ENCODE measurements at regions not wholly inside any gene's neighbourhood (a gene's known extent, or its start where the extent isn't known, plus 50 kb on each side); places are given as distances from the start of the nearest gene placed in this dataset.

DNA sequence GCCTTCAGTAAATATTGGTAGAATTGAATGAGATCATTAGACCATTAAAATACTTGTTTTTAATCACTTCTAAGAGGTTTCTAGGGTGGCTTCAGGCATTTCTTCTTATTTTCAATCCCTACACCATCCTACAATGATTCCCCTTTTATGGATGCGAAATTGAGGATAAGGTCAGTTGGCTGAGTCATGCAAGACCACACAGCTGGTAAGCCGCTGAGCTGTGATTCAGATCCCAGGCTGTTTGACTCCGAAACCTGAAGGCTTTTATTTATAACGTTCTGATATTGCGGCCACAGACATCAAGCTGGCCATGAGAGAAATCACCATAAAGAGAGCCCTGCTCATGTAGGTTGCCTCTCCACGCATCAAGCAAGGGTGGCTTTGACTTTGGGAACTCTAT is 133.4 kb downstream of the VAPA start:
- Histone ChIP-seq H3K27me3 (ENCODE audit: insufficient read depth, low read length) (peaks cover 21% of the 10 kb centered on the region), H3K9me3 (ENCODE audit: control insufficient read depth in 1 of 2, insufficient read depth in 1 of 2, low read depth in 1 of 2, low read length in 2 of 2) (no peaks in the 10 kb centered on the region), H4K20me1 (ENCODE audit: insufficient read depth) (no peaks in the 10 kb centered on the region), H3K79me2 (ENCODE audit: insufficient read depth, low read length) (no peaks in the 10 kb centered on the region), H3K4me1 (ENCODE audit: control insufficient read depth in 1 of 2, insufficient read depth in 2 of 2, low read length in 2 of 2) (no peaks in the 10 kb centered on the region), H2AFZ (ENCODE audit: low read depth, low read length, poor library complexity, severe bottlenecking) (no peak overlapping the region), H3K9me2 (ENCODE audit: insufficient read depth) (no peaks in the 10 kb centered on the region), H3K4me2 (ENCODE audit: low read length) (no peak overlapping the region), H3K4me3 (replicated peaks in 1 of 2; ENCODE audit: low read depth in 1 of 2, low read length in 2 of 2) (no peak overlapping the region), H3K27ac (ENCODE audit: low read depth, low read length) (no peak overlapping the region), H3K9ac (ENCODE audit: low read length) (no peak overlapping the region), H3K36me3 (ENCODE audit: control insufficient read depth in 1 of 2, insufficient read depth in 2 of 2, low read length in 2 of 2) (no peaks in the 10 kb centered on the region)
- intact Hi-C loops (cut with micrococcal nuclease), result no loop called here
- RAD21 ChIA-PET (ENCODE audit: low non-redundant PET in 1 of 2, low total read pairs in 2 of 2, uncharacterized antibody in 2 of 2, unreplicated experiment in 2 of 2), result no interaction called here
- ATAC-seq (no peak), DNase-seq (ENCODE audit: low read depth, low spot score) (no peak)
- POLR2A ChIA-PET, result no interaction called here
- no TSS peak for BruUV-seq (replicated peaks)
- TF ChIP-seq, protein P1, sequence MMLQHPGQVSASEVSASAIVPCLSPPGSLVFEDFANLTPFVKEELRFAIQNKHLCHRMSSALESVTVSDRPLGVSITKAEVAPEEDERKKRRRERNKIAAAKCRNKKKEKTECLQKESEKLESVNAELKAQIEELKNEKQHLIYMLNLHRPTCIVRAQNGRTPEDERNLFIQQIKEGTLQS (IDR thresholded peaks at IDR 0.05), result no peak
- TF ChIP-seq ZFX (IDR thresholded peaks at IDR 0.05) (no peak), CEBPB (IDR thresholded peaks at IDR 0.05; ENCODE audit: low read depth) (no peak), SIN3A (IDR thresholded peaks at IDR 0.05; ENCODE audit: low read depth) (no peak), RAD21 (IDR thresholded peaks at IDR 0.05; ENCODE audit: low read depth) (no peak), JUND (IDR thresholded peaks at IDR 0.05) (no peak), YY1 (IDR thresholded peaks at IDR 0.05; ENCODE audit: extremely low read depth, insufficient replicate concordance, low read depth, low read length) (no peak), TCF7L2 (IDR thresholded peaks at IDR 0.05; ENCODE audit: borderline replicate concordance, extremely low read depth, insufficient read depth, insufficient read length) (no peak), FOSL1 (IDR thresholded peaks at IDR 0.05; ENCODE audit: low read depth) (no peak)
- TF ChIP-seq, protein P2, sequence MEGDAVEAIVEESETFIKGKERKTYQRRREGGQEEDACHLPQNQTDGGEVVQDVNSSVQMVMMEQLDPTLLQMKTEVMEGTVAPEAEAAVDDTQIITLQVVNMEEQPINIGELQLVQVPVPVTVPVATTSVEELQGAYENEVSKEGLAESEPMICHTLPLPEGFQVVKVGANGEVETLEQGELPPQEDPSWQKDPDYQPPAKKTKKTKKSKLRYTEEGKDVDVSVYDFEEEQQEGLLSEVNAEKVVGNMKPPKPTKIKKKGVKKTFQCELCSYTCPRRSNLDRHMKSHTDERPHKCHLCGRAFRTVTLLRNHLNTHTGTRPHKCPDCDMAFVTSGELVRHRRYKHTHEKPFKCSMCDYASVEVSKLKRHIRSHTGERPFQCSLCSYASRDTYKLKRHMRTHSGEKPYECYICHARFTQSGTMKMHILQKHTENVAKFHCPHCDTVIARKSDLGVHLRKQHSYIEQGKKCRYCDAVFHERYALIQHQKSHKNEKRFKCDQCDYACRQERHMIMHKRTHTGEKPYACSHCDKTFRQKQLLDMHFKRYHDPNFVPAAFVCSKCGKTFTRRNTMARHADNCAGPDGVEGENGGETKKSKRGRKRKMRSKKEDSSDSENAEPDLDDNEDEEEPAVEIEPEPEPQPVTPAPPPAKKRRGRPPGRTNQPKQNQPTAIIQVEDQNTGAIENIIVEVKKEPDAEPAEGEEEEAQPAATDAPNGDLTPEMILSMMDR (IDR thresholded peaks at IDR 0.05 in 2 of 3, conservative IDR thresholded peaks at IDR 0.05 in 1 of 3; ENCODE audit: borderline replicate concordance in 1 of 3, insufficient read depth in 1 of 3, low read depth in 2 of 3, low read length in 2 of 3), result no peak
- TF ChIP-seq, protein P3, sequence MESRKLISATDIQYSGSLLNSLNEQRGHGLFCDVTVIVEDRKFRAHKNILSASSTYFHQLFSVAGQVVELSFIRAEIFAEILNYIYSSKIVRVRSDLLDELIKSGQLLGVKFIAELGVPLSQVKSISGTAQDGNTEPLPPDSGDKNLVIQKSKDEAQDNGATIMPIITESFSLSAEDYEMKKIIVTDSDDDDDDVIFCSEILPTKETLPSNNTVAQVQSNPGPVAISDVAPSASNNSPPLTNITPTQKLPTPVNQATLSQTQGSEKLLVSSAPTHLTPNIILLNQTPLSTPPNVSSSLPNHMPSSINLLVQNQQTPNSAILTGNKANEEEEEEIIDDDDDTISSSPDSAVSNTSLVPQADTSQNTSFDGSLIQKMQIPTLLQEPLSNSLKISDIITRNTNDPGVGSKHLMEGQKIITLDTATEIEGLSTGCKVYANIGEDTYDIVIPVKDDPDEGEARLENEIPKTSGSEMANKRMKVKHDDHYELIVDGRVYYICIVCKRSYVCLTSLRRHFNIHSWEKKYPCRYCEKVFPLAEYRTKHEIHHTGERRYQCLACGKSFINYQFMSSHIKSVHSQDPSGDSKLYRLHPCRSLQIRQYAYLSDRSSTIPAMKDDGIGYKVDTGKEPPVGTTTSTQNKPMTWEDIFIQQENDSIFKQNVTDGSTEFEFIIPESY (IDR thresholded peaks at IDR 0.05; ENCODE audit: extremely low read depth, insufficient replicate concordance, low read length), result no peak
- CTCF ChIA-PET, result no interaction called here

Data from HCT116 (cell line).